HG02623 (cell line): ENCODE measurements at regions not wholly inside any gene's neighbourhood (a gene's known extent, or its start where the extent isn't known, plus 50 kb on each side); places are given as distances from the start of the nearest gene placed in this dataset.

ENCODE experiments used
- ATAC-seq: cut with Tn5 transposase; IDR thresholded peaks from one replicate; pipeline ENCODE4 v1.9.1; 2021; ENCODE audit warnings: moderate library complexity; ENCODE audit not compliant: unreplicated experiment

GRCh38 chr3:70899816-70900215 lies 587.4 kb upstream of the MDFIC2 start:
- ATAC-seq, result no peak

- ATAC-seq, result no peak
These were observed 577.6 kb upstream of the MDFIC2 start for GRCh38 chr3:70890020-70890394.

- ATAC-seq, result no peak
These were observed 577.0 kb upstream of the MDFIC2 start for GRCh38 chr3:70889162-70890019.

GRCh38 chr3:70885636-70886035 lies 573.2 kb upstream of the MDFIC2 start:
- ATAC-seq, result no peak

GRCh38 chr3:70882104-70882503 lies 569.7 kb upstream of the MDFIC2 start:
- ATAC-seq, result no peak

- ATAC-seq, result no peak
These were observed 568.0 kb upstream of the MDFIC2 start for GRCh38 chr3:70880421-70880820.

- no peak for ATAC-seq
These were observed 563.7 kb upstream of the MDFIC2 start for GRCh38 chr3:70876154-70876553.

- no peak for ATAC-seq
These were observed 561.8 kb upstream of the MDFIC2 start for GRCh38 chr3:70874196-70874595.

GRCh38 chr3:70873686-70874085 lies 561.2 kb upstream of the MDFIC2 start:
- no peak for ATAC-seq

- ATAC-seq, result no peak
These were observed 559.6 kb upstream of the MDFIC2 start for GRCh38 chr3:70871909-70872656.

- no peak for ATAC-seq
These were observed 558.1 kb upstream of the MDFIC2 start for GRCh38 chr3:70870576-70870975.

GRCh38 chr3:70868561-70868960 lies 556.1 kb upstream of the MDFIC2 start:
- ATAC-seq, result no peak

- ATAC-seq, result no peak
These were observed 550.6 kb upstream of the MDFIC2 start for GRCh38 chr3:70863049-70863448.

- ATAC-seq, result no peak
These were observed 549.4 kb upstream of the MDFIC2 start for GRCh38 chr3:70861855-70862254.

GRCh38 chr3:70861234-70861633 lies 548.8 kb upstream of the MDFIC2 start:
- no peak for ATAC-seq

GRCh38 chr3:70857916-70858315 lies 545.5 kb upstream of the MDFIC2 start:
- no peak for ATAC-seq

GRCh38 chr3:70856414-70857162 lies 544.1 kb upstream of the MDFIC2 start:
- ATAC-seq, result peak; percentile 53

- ATAC-seq, result no peak
These were observed 542.7 kb upstream of the MDFIC2 start for GRCh38 chr3:70855149-70855548.

- no peak for ATAC-seq
These were observed 541.7 kb upstream of the MDFIC2 start for GRCh38 chr3:70854108-70854507.

- ATAC-seq, result no peak
These were observed 540.9 kb upstream of the MDFIC2 start for GRCh38 chr3:70853161-70853944.
